ENCODE measurements at regions not wholly inside any gene's neighbourhood (a gene's known extent, or its start where the extent isn't known, plus 50 kb on each side); places are given as distances from the start of the nearest gene placed in this dataset.

- TF ChIP-seq ATF3 (IDR thresholded peaks at IDR 0.05) (no peak), CTCF (IDR thresholded peaks at IDR 0.05; ENCODE audit: low read depth, low read length, missing input control) (no peak), SP1 (IDR thresholded peaks at IDR 0.05) (no peak), GABPA (IDR thresholded peaks at IDR 0.05 in 1 of 2, conservative IDR thresholded peaks at IDR 0.05 in 1 of 2) (no peak), RAD21 (IDR thresholded peaks at IDR 0.05) (no peak), MAX (IDR thresholded peaks at IDR 0.05) (no peak)
- TF ChIP-seq, protein P1, sequence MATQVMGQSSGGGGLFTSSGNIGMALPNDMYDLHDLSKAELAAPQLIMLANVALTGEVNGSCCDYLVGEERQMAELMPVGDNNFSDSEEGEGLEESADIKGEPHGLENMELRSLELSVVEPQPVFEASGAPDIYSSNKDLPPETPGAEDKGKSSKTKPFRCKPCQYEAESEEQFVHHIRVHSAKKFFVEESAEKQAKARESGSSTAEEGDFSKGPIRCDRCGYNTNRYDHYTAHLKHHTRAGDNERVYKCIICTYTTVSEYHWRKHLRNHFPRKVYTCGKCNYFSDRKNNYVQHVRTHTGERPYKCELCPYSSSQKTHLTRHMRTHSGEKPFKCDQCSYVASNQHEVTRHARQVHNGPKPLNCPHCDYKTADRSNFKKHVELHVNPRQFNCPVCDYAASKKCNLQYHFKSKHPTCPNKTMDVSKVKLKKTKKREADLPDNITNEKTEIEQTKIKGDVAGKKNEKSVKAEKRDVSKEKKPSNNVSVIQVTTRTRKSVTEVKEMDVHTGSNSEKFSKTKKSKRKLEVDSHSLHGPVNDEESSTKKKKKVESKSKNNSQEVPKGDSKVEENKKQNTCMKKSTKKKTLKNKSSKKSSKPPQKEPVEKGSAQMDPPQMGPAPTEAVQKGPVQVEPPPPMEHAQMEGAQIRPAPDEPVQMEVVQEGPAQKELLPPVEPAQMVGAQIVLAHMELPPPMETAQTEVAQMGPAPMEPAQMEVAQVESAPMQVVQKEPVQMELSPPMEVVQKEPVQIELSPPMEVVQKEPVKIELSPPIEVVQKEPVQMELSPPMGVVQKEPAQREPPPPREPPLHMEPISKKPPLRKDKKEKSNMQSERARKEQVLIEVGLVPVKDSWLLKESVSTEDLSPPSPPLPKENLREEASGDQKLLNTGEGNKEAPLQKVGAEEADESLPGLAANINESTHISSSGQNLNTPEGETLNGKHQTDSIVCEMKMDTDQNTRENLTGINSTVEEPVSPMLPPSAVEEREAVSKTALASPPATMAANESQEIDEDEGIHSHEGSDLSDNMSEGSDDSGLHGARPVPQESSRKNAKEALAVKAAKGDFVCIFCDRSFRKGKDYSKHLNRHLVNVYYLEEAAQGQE (IDR thresholded peaks at IDR 0.05) = no peak
Measured at GRCh38 chr1:64358692-64359091, 111.2 kb upstream of the CACHD1 start.
